ENCODE measurements at regions not wholly inside any gene's neighbourhood (a gene's known extent, or its start where the extent isn't known, plus 50 kb on each side); places are given as distances from the start of the nearest gene placed in this dataset.
"Not testable (repeated sequence)": the region's sequence is repeated elsewhere in the genome, so short reads cannot be mapped to it uniquely, and the experiment has no call there.

DNA sequence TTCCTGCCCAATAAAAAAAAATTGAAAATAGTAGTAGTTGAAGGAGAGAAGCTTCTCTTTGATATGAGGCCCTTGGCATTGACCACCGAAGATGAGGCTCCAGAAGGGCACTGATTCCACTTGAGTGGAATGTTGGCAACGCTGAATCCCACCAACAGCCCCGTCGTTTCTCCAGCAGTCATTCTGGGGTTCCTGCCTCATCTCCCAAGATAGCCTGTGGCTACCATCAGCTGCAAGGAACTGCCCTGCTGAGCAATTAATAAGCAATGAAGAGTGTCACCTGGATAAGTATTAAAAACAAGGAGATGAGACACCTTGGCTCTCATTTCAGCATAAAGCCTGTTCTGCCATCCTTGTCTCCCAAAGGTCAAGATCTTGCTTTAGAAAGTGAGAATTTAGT is 144.1 kb downstream of the CSNK2A3 start:
- 90 to 93% methylated on average over 4 of the region's 4 CpGs for WGBS, 2 donors
- TF ChIP-seq CTCF (IDR thresholded peaks at IDR 0.05) (no peak), POLR2A (IDR thresholded peaks at IDR 0.05) (no peak)
- intact Hi-C loops (cut with DNase I; ENCODE audit: low total_unique reads) = no loop called here
- no peak for DNase-seq (ENCODE audit: low spot score in 2 of 2)
- H3K4me3 ChIP-seq (ENCODE audit: low read depth, poor library complexity, severe bottlenecking) = no peak overlapping the region

DNA sequence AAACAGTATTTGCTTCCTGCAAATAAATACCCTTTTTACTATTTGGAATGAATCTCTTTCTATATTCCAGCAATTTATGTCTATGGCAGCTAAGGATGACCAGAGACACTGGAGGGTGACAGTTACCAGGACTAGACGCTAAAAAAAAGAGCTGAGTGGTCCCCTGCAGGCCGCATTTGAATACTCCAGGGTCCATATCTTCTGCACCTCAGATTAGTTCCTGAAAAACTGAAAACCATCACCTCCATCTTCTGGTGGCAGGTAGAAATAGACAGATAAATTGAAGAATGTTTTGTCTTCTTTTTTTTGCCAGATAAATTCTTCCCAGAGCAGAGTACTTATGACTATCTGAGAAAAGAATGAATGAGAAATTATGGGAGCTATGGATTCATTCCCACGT is 145.6 kb downstream of the CSNK2A3 start:
- WGBS, 2 donors = 86 to 88% methylated on average over 3 of the region's 3 CpGs
- intact Hi-C loops (cut with DNase I; ENCODE audit: low total_unique reads) = no loop called here
- no peak overlapping the region for H3K4me3 ChIP-seq (ENCODE audit: low read depth, poor library complexity, severe bottlenecking)
- TF ChIP-seq POLR2A (IDR thresholded peaks at IDR 0.05) = no peak
- no peak for DNase-seq (ENCODE audit: low spot score in 2 of 2)

- WGBS, 2 donors = 58 to 72% methylated on average over 7 of the region's 7 CpGs
Measured at GRCh38 chr11:11206484-11206883, 146.6 kb downstream of the CSNK2A3 start.

DNA sequence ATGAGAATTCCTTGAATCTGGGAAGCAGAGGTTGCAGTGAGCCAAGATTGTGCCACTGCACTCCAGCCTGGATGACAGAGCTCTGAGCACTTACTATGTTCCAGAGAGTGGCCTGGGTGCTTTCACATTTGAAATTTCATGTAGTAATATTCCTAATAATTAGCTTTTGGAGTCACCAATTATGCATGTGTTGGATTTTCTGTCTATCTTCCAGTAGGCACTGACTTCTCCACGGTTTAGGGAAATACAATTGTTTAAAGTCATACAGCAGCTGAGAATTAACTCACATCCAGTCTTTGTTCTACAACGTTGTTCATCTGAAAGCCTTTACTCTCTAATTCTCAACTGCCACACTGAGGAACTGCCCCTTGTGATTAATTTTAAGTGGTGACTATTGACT is 150.2 kb downstream of the CSNK2A3 start:
- no peak for TF ChIP-seq CTCF (IDR thresholded peaks at IDR 0.05)
- no peak for TF ChIP-seq POLR2A (IDR thresholded peaks at IDR 0.05)
- WGBS, 2 donors = 69 to 75% methylated on average over 2 of the region's 2 CpGs
- no peak for DNase-seq (ENCODE audit: low spot score in 2 of 2)
- intact Hi-C loops (cut with DNase I; ENCODE audit: low total_unique reads) = no loop called here
- H3K4me3 ChIP-seq (ENCODE audit: low read depth, poor library complexity, severe bottlenecking) = no peak overlapping the region

More at GRCh38 chr11:11206484-11206883, 146.6 kb downstream of the CSNK2A3 start:
- intact Hi-C loops (cut with DNase I; ENCODE audit: low total_unique reads) = no loop called here
- H3K4me3 ChIP-seq (ENCODE audit: low read depth, poor library complexity, severe bottlenecking) = no peak overlapping the region
- TF ChIP-seq POLR2A (IDR thresholded peaks at IDR 0.05) = no peak
- no peak for TF ChIP-seq CTCF (IDR thresholded peaks at IDR 0.05)
- no peak for DNase-seq (ENCODE audit: low spot score in 2 of 2)

GRCh38 chr11:11201302-11201701 is 151.7 kb downstream of the CSNK2A3 start:
- DNase-seq (ENCODE audit: low spot score in 2 of 2); intact Hi-C loops (cut with DNase I; ENCODE audit: low total_unique reads); H3K4me3 ChIP-seq (ENCODE audit: low read depth, poor library complexity, severe bottlenecking): not testable (repeated sequence)
- 72% methylated on average over 4 of the region's 4 CpGs for WGBS, 2 donors

GRCh38 chr11:11192541-11192940 is 160.5 kb downstream of the CSNK2A3 start:
- intact Hi-C loops (cut with DNase I; ENCODE audit: low total_unique reads) = no loop called here
- no peak for DNase-seq (ENCODE audit: low spot score in 2 of 2)
- H3K4me3 ChIP-seq (ENCODE audit: low read depth, poor library complexity, severe bottlenecking) = no peak overlapping the region
- TF ChIP-seq CTCF (IDR thresholded peaks at IDR 0.05) = no peak
- 61 to 75% methylated on average over 3 of the region's 3 CpGs for WGBS, 2 donors

DNA sequence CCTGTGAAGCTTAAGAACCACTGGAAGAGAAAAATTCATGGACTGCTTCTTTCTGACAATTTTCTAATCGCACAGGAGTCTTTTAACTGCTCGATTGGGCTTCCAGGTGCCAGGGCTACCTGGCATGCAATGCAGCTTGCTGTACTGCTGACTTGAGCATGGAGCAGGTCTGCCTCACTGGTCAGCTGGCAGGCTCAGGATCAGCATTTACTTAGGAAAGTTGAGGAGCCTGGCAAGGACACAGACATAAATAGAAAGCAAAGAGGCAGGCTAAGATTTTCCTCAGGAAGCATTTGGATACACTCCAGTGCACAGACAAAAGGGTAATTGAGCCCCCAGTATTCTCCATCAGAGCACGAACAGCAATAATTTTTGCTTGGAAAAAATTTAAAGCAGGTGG is 163.5 kb downstream of the CSNK2A3 start:
- TF ChIP-seq CTCF (IDR thresholded peaks at IDR 0.05) (no peak), POLR2A (IDR thresholded peaks at IDR 0.05) (no peak)
- H3K4me3 ChIP-seq (ENCODE audit: low read depth, poor library complexity, severe bottlenecking) = no peak overlapping the region
- WGBS, 2 donors = 74 to 80% methylated on average over 3 of the region's 3 CpGs
- no peak for DNase-seq (ENCODE audit: low spot score in 2 of 2)
- intact Hi-C loops (cut with DNase I; ENCODE audit: low total_unique reads) = no loop called here
